D721Med (cell line): ENCODE measurements at regions not wholly inside any gene's neighbourhood (a gene's known extent, or its start where the extent isn't known, plus 50 kb on each side); places are given as distances from the start of the nearest gene placed in this dataset.

ENCODE experiments used
- DNase-seq: peaks from one replicate; pipeline ENCODE4 v3.0.0; 2011; ENCODE audit warnings: low spot score; ENCODE audit not compliant: insufficient read length
- FAIRE-seq: peaks from 2 replicates; lab custom pipeline; 2011; peaks lifted over from hg19 to GRCh38; lab: Jason Lieb, UNC
- TF ChIP-seq, protein P1 (sequence below): IDR thresholded peaks from 2 replicates; pipeline ENCODE4 v1.5.1; 2012; ENCODE audit warnings: mild to moderate bottlenecking, control low read depth; ENCODE audit not compliant: insufficient read depth; ENCODE audit errors: missing control alignments

DNA sequence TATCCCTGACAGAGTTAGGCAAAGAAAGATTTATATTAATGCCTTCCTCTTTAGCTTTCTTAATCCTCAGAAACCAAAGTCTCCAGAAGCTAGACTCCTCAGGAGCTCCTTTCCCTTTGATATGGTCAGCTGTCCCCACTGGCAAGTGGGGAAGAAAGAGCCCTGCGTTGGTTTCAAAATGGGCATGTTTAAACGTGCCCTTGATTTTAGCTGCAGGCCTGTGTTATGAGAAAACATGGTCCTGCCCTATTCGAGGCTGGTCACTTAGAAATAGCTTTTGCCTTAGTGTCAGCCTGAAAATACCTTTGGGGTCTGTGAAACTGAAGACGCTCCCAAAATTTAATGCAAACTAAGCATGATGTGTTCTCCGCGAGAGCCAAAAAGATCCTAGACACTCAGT, 135.5 kb upstream of the RARB start:
- DNase-seq (no peak), FAIRE-seq (no peak)
- TF ChIP-seq, protein P1, sequence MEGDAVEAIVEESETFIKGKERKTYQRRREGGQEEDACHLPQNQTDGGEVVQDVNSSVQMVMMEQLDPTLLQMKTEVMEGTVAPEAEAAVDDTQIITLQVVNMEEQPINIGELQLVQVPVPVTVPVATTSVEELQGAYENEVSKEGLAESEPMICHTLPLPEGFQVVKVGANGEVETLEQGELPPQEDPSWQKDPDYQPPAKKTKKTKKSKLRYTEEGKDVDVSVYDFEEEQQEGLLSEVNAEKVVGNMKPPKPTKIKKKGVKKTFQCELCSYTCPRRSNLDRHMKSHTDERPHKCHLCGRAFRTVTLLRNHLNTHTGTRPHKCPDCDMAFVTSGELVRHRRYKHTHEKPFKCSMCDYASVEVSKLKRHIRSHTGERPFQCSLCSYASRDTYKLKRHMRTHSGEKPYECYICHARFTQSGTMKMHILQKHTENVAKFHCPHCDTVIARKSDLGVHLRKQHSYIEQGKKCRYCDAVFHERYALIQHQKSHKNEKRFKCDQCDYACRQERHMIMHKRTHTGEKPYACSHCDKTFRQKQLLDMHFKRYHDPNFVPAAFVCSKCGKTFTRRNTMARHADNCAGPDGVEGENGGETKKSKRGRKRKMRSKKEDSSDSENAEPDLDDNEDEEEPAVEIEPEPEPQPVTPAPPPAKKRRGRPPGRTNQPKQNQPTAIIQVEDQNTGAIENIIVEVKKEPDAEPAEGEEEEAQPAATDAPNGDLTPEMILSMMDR, result no peak

DNA sequence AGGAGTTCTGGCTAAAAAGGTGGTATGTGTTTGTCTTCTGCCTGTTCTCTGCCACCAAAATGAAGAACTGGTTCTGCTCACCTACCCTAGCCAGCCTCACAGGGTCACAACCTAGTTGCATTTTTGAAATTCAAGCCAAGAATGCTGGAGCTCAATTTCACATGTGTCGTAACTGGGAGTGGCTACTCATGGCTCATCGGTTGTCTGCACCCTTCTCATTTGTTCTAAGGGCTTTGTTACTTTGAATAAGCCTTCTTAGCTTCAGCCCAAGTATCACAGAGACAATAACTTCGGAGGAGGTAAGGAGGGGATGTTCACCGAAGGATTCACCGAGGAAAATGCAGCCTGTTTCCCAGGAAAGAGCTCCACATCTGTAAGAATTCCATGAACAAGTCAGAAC, 134.3 kb upstream of the RARB start:
- TF ChIP-seq, protein P1, result no peak
- no peak for DNase-seq
- no peak for FAIRE-seq

DNA sequence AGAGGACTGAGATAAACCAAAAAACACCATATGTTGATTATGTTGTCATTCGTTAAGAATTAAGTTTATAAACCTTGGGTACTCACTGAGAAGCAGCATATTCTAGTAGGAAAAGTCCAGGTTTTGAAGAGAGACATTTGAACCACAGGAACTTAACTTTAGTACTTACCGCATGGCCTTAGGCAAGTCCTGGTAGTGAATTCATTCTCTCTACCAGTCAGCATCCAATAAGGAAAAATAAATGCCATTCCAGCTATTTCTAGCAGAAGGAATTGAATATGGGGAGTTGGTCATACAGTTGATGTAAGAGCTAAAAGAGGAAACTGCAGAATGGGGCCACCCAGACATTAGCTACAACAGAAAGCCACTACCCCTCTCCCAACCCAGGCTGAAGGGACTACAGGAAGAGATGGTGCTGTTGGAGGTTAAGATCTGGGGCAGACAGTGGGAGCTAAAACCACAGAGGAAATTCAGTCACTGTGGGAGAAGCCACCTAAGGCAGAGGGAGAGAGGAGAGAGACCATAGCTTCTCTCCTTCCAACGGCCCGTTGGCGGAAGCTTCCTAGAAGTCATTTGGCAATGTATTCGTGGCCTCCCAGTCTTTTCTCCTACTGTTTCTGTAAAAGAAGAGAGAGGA, 133.8 kb upstream of the RARB start:
- no peak for DNase-seq
- TF ChIP-seq, protein P1, result no peak
- no peak for FAIRE-seq

DNA sequence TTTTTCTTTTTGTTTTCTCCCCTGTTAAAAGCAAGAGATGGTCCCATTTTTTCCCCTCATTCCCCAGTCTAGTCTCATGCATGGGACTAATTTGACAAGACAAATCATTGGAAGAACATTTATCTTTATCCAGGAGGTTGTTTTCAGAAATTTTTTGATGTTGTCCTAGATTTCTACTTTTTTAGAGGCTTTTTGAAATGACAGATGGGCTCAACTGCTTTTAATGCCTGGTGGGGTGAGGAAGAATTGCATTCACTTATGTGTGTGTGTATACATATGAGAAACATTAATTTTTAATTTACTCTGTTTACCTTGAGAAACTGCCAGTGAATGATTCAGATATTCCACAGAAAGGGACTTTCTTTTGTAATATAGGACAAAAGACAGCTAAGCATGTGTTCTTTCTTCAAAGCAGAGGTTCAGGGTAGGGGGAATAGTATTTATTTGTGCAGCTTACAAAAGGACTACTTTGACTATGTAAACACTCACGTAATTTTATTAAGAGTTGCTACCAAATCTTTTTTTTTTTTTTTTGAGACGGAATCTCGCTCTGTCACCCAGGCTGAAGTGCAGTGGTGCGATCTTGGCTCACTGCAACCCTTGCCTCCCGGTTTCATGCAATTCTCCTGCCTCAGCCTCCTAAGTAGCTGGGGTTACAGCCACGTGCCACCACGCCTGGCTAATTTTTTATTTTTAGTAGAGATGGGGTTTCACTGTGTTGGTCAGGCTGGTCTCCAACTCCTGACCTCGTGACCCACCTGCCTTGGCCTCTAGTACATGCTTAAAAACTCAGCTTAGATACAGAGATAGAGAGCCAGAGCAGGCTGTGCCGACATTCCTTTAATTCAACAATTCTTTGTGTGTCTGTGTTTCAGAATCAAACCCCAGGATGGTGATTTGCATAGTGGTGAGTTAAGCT, 130.1 kb upstream of the RARB start:
- FAIRE-seq (no peak), DNase-seq (no peak)
- TF ChIP-seq, protein P1, result no peak

DNA sequence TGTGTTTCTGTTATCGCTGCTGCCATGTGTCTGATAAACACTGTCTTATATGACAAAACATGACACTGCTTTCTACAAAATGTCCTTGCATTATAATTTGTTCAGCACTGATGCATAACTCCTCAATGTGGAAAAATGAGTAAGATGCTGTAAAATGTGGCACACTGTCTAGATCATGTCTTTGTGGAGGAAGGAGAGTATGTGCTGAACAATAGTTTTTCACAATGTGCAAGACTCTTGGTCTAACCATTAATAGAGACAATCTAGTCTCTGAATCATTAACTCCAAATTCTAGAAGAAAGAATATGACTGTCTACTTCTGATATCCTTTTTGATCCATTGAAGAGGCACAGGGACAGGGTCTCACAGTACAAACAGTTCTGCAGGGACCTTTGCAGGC, 127.9 kb upstream of the RARB start:
- FAIRE-seq, result no peak
- no peak for DNase-seq
- TF ChIP-seq, protein P1, result no peak

DNA sequence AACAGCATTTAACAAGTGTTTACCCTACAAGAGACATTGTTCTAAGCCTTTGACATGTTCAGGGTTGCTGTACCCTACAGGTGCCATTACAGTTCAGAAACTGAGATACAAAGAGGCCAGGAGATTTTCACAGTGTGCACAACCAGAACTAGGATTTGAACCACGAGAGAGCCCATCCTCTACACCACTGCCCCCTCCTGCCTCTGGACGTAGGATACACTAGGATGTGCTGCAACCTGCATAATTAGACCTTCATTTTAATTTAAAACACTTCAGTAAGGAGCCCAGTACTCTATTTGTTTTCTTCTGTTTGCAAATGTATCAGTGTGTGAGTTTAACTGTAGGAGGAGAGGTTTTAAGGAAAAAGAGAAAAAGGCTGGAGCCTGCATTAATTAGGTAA, 123.1 kb upstream of the RARB start:
- DNase-seq, result no peak
- TF ChIP-seq, protein P1, result no peak
- no peak for FAIRE-seq

DNA sequence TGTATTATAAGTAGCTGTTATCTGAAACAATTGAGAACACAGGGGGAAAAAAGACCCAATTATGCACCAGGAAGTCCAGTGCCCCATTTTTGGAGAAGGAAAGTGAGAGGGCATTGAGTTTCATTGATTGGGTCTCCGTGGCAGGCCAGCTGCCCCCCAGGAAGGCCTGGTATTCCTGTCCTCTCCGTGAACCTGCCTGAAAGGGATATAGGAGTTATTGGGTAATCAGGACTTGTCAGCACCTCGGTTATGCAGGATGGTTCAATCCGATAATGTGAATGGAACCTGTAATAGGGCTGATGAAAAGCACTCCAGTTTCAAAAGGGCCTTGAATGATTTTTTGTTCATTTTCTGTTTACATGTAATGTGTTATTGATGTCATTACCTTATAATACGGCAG, 122.0 kb upstream of the RARB start:
- TF ChIP-seq, protein P1, result no peak
- DNase-seq (no peak), FAIRE-seq (no peak)
